ENCODE measurements at regions not wholly inside any gene's neighbourhood (a gene's known extent, or its start where the extent isn't known, plus 50 kb on each side); places are given as distances from the start of the nearest gene placed in this dataset.

DNA sequence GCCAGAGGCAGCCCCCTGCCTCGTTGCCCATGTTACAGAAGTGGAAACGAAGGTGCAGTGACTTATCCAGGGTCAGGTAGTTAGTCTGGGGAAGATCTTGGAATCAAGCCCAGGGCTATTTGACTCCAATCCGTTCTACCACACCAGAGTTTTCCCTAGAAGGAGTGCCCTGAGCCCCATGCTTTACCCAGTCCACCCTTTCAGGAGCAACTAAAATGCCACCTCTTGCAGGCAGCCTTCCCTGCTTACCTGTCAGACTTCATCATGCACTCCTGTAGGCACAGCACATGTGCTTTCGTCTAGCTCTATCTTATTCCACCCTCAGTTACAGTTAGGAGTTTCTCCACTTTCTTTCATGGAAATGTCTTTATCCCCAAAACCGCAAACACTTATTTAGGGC, 80.2 kb downstream of the CHST1 start:
- no peak overlapping the region for H3K27ac ChIP-seq
- no peak overlapping the region for H3K4me3 ChIP-seq
- no peaks in the 10 kb centered on the region for H3K4me1 ChIP-seq
- H3K9me3 ChIP-seq = no peaks in the 10 kb centered on the region
- H3K27me3 ChIP-seq = no peaks in the 10 kb centered on the region
- TF ChIP-seq, protein P1, sequence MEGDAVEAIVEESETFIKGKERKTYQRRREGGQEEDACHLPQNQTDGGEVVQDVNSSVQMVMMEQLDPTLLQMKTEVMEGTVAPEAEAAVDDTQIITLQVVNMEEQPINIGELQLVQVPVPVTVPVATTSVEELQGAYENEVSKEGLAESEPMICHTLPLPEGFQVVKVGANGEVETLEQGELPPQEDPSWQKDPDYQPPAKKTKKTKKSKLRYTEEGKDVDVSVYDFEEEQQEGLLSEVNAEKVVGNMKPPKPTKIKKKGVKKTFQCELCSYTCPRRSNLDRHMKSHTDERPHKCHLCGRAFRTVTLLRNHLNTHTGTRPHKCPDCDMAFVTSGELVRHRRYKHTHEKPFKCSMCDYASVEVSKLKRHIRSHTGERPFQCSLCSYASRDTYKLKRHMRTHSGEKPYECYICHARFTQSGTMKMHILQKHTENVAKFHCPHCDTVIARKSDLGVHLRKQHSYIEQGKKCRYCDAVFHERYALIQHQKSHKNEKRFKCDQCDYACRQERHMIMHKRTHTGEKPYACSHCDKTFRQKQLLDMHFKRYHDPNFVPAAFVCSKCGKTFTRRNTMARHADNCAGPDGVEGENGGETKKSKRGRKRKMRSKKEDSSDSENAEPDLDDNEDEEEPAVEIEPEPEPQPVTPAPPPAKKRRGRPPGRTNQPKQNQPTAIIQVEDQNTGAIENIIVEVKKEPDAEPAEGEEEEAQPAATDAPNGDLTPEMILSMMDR (IDR thresholded peaks at IDR 0.05) = no peak
- TF ChIP-seq POLR2A (IDR thresholded peaks at IDR 0.05) = no peak
- intact Hi-C loops (cut with DNase I) = no loop called here
- 37 to 39% methylated on average over 3 to 5 of the region's 5 CpGs for WGBS, 2 donors
- ATAC-seq (no peak), DNase-seq (no peak)
- H3K36me3 ChIP-seq (replicated peaks in 1 of 2; ENCODE audit: insufficient read depth in 1 of 2, low read depth in 2 of 2) = no peaks in the 10 kb centered on the region

DNA sequence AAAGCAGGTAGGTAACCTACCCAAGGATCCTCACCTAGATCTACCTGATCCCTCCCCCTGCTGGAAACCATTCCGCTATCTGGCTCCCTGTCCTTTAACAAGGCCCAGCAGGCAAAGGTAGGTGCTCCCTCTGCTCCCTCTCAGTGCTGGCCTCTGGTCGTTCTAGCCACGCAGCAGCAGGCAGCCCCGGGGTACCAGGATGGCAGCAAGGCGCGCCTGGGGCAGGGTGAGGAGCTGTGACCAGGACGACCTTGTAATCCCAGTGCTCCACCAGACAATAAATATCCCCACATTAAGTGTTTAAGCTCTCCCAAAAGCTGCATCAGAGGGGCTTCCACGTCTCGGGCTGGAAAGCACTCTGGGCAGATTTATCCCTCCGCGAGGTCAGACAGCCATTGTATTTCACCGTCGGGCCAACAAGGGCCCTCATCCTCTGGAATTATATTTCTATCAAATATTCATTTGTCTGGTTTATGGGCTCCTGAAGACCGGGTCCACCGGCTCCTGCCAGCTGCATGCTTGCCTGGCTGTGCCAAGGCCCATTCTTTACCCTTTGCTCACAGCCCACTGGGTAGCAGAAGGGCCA, 81.3 kb downstream of the CHST1 start:
- intact Hi-C loops (cut with DNase I) = no loop called here
- no peaks in the 10 kb centered on the region for H3K27me3 ChIP-seq
- no peak overlapping the region for H3K27ac ChIP-seq
- H3K4me1 ChIP-seq = no peaks in the 10 kb centered on the region
- no peak for DNase-seq
- no peak overlapping the region for H3K4me3 ChIP-seq
- no peaks in the 10 kb centered on the region for H3K9me3 ChIP-seq
- 67 to 73% methylated on average over 9 to 15 of the region's 15 CpGs for WGBS, 2 donors
- TF ChIP-seq, protein P1 (IDR thresholded peaks at IDR 0.05) = no peak
- TF ChIP-seq POLR2A (IDR thresholded peaks at IDR 0.05) = no peak
- no peaks in the 10 kb centered on the region for H3K36me3 ChIP-seq (replicated peaks in 1 of 2; ENCODE audit: insufficient read depth in 1 of 2, low read depth in 2 of 2)
- ATAC-seq = no peak

DNA sequence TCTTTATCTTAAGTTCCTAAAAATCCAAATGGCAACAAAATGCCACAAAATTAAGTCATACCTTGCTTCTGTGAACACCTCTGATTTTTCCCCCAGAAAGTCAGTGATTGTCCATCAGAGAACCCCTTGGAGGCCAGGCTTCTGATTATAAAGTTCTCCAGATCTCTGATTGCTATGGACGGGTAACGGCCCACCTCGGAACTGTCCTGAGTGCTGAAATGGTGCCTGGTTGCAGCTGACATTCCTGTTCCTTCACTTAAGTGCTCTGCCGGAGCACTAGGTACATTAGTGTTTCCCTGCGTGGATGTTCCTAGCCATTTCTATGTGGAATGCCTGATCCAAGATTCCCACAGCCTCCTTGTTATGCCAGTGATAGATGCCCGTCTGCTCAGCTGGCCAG, 85.0 kb downstream of the CHST1 start:
- H3K27me3 ChIP-seq = no peaks in the 10 kb centered on the region

DNA sequence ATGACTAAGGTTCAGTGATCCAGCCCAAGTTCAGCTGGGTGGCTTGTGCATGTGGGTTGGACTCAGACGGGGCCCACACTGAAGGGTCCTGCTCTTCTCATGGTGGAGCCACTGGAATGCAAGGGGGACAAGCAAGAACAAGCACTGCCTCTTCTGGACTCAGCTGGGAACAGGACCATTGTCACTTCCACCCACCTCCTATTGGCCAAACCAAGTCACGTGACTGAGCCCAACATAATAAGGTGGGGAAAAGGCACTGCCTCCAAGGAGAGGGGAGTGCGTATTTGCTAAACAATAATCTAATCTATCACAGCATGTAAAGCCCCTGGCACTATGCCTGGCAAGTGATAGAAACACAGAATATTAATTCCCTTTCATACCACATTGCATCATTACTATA, 87.1 kb downstream of the CHST1 start:
- H3K36me3 ChIP-seq (replicated peaks in 1 of 2; ENCODE audit: insufficient read depth in 1 of 2, low read depth in 2 of 2) = no peaks in the 10 kb centered on the region
- no peak overlapping the region for H3K4me3 ChIP-seq
- no peaks in the 10 kb centered on the region for H3K9me3 ChIP-seq
- intact Hi-C loops (cut with DNase I) = no loop called here
- no peak overlapping the region for H3K27ac ChIP-seq
- DNase-seq (no peak), ATAC-seq (no peak)
- H3K27me3 ChIP-seq = no peaks in the 10 kb centered on the region
- 34 to 38% methylated on average over 3 of the region's 3 CpGs for WGBS, 2 donors
- H3K4me1 ChIP-seq = no peaks in the 10 kb centered on the region
- TF ChIP-seq, protein P1 (IDR thresholded peaks at IDR 0.05) = no peak
- TF ChIP-seq POLR2A (IDR thresholded peaks at IDR 0.05) = no peak

More for the DNA sequence above, 85.0 kb downstream of the CHST1 start:
- Histone ChIP-seq H3K36me3 (replicated peaks in 1 of 2; ENCODE audit: insufficient read depth in 1 of 2, low read depth in 2 of 2) (no peaks in the 10 kb centered on the region), H3K4me1 (no peaks in the 10 kb centered on the region), H3K4me3 (no peak overlapping the region), H3K27ac (no peak overlapping the region), H3K9me3 (no peaks in the 10 kb centered on the region)
- 0 to 5% methylated on average over 2 to 6 of the region's 6 CpGs for WGBS, 2 donors
- TF ChIP-seq POLR2A (IDR thresholded peaks at IDR 0.05) = no peak
- TF ChIP-seq, protein P1 (IDR thresholded peaks at IDR 0.05) = no peak
- ATAC-seq = no peak
- intact Hi-C loops (cut with DNase I) = no loop called here
- no peak for DNase-seq

DNA sequence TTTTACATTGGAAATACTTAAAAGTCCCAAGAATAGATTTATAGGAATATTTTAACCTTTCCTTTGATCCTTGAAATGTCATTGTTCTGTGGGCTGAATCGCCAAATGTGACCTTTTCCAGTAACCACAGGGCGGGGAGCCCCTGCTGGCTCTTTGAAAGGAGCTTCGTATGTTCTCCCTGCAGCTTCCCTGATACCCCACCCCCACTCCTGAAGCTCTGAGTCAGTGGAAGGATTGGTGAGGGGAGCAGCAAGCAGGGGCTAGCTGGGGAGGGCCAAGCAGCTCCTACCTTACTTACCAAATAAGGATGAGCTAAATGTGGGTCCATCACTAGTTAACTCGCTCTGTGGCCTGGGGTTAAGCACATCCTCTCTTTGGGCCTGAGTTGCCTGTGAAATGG, 87.7 kb downstream of the CHST1 start:
- intact Hi-C loops (cut with DNase I) = no loop called here
- ATAC-seq = no peak
- 40 to 52% methylated on average over 4 of the region's 4 CpGs for WGBS, 2 donors

More for the DNA sequence above, 87.7 kb downstream of the CHST1 start:
- no peak overlapping the region for H3K4me3 ChIP-seq
- no peaks in the 10 kb centered on the region for H3K4me1 ChIP-seq
- no peaks in the 10 kb centered on the region for H3K36me3 ChIP-seq (replicated peaks in 1 of 2; ENCODE audit: insufficient read depth in 1 of 2, low read depth in 2 of 2)
- H3K9me3 ChIP-seq = no peaks in the 10 kb centered on the region
- DNase-seq = no peak
- H3K27me3 ChIP-seq = no peaks in the 10 kb centered on the region
- no peak overlapping the region for H3K27ac ChIP-seq
- TF ChIP-seq, protein P1 (IDR thresholded peaks at IDR 0.05) = no peak
- no peak for TF ChIP-seq POLR2A (IDR thresholded peaks at IDR 0.05)

Data from body of pancreas (tissue), 4 donors.